Karpas-422 (cell line): ENCODE measurements at regions not wholly inside any gene's neighbourhood (a gene's known extent, or its start where the extent isn't known, plus 50 kb on each side); places are given as distances from the start of the nearest gene placed in this dataset.

ENCODE experiments used
- DNase-seq: peaks from one replicate; pipeline ENCODE4 v3.0.0-alpha.2; 2015
- H2AFZ ChIP-seq: fragments of 200-600 bp; sonication (generic); 2 replicates; pipeline ENCODE4 v1.6.1; 2014; ENCODE audit warnings: antibody characterized with exemption, low read length, mixed read lengths
- H3K27ac ChIP-seq: fragments of 200-600 bp; sonication (generic); 2 replicates; pipeline ENCODE4 v1.5.1; 2014; ENCODE audit warnings: mild to moderate bottlenecking, low read length, moderate library complexity
- H3K27me3 ChIP-seq: fragments of 200-600 bp; sonication (generic); 2 replicates; pipeline ENCODE4 v1.6.1; 2014; ENCODE audit warnings: low read length, mixed read lengths
- H3K36me3 ChIP-seq: fragments of 200-600 bp; sonication (generic); 2 replicates; pipeline ENCODE4 v1.6.1; 2014; ENCODE audit warnings: low read length, mixed read lengths; ENCODE audit not compliant: insufficient read depth
- H3K4me1 ChIP-seq: fragments of 200-600 bp; sonication (generic); 2 replicates; pipeline ENCODE4 v1.6.1; 2014; ENCODE audit warnings: mild to moderate bottlenecking, low read length, mixed read lengths
- H3K4me2 ChIP-seq: fragments of 200-600 bp; sonication (generic); 2 replicates; pipeline ENCODE4 v1.6.1; 2014; ENCODE audit warnings: low read length, low read depth, mild to moderate bottlenecking; ENCODE audit not compliant: poor library complexity, severe bottlenecking
- H3K4me3 ChIP-seq: fragments of 200-600 bp; sonication (generic); 2 replicates; pipeline ENCODE4 v1.5.1; 2014; ENCODE audit warnings: mild to moderate bottlenecking, antibody characterized with exemption, low read length, mixed read lengths
- H3K79me2 ChIP-seq: fragments of 200-600 bp; sonication (generic); 2 replicates; pipeline ENCODE4 v1.6.1; 2014; ENCODE audit warnings: mild to moderate bottlenecking, low read length, mixed read lengths
- H3K9ac ChIP-seq: fragments of 200-600 bp; sonication (generic); 2 replicates; pipeline ENCODE4 v1.6.0; 2014; ENCODE audit warnings: low read length
- H3K9me2 ChIP-seq: fragments of 200-600 bp; sonication (generic), shearing (Covaris generic); replicated peaks from 2 replicates; pipeline ENCODE4 v1.6.0; 2014; ENCODE audit warnings: mild to moderate bottlenecking, low read length, moderate library complexity; ENCODE audit not compliant: insufficient read depth
- H3K9me3 ChIP-seq: fragments of 300-700, 200-600 bp; sonication (generic); 2 replicates; pipeline ENCODE4 v1.6.1; 2014; ENCODE audit warnings: low read length, mixed read lengths
- H4K20me1 ChIP-seq: fragments of 200-600 bp; sonication (generic); 2 replicates; pipeline ENCODE4 v1.6.1; 2014; ENCODE audit warnings: mild to moderate bottlenecking, antibody characterized with exemption, low read length, low read depth; ENCODE audit not compliant: insufficient read depth

DNA sequence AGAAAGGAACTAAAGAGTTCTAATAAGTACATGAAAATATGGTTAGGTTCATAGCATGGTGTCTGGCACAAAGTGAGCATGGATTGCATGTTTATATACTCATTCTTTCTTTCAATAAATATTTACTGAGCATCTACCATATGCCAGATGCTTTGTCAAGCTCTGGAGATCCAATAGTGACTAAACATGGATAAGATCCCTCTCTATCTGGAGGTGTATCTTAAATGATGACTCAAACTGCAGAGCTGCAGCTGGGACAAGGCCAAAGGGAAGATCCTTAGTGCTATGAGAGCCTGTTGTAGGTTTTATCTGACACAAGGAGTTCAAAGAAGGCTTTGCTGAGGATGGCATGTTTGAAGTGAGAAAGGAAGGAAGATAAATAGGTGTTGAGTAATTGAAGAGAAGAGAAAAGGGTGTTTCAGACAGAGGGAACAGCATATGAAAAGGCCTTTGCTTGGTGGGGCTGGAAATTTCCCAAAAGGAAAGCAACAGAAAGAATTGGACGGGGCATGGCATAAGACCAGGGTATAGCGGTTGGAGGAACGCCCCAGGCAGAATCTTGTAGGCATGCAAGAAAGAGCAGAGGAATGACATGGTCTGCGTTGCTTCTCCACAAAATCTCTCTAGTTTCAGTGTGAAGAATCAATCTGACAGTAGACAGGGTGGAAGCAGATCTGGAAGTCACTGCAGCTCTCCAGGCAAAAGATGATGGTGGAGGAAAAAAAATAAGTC is 239.9 kb upstream of the LRTM1 start:
- Histone ChIP-seq H3K4me3 (no peak overlapping the region), H3K79me2 (no peaks in the 10 kb centered on the region), H3K27ac (no peak overlapping the region), H3K9ac (no peak overlapping the region), H4K20me1 (no peaks in the 10 kb centered on the region), H3K27me3 (0 out of 2 replicates have a peak, but pooled peaks cover 2% of the 10 kb centered on the region), H3K36me3 (no peaks in the 10 kb centered on the region), H3K4me1 (no peaks in the 10 kb centered on the region), H3K9me2 (no peaks in the 10 kb centered on the region), H2AFZ (no peak overlapping the region), H3K4me2 (no peak overlapping the region), H3K9me3 (no peaks in the 10 kb centered on the region)
- no peak for DNase-seq

DNA sequence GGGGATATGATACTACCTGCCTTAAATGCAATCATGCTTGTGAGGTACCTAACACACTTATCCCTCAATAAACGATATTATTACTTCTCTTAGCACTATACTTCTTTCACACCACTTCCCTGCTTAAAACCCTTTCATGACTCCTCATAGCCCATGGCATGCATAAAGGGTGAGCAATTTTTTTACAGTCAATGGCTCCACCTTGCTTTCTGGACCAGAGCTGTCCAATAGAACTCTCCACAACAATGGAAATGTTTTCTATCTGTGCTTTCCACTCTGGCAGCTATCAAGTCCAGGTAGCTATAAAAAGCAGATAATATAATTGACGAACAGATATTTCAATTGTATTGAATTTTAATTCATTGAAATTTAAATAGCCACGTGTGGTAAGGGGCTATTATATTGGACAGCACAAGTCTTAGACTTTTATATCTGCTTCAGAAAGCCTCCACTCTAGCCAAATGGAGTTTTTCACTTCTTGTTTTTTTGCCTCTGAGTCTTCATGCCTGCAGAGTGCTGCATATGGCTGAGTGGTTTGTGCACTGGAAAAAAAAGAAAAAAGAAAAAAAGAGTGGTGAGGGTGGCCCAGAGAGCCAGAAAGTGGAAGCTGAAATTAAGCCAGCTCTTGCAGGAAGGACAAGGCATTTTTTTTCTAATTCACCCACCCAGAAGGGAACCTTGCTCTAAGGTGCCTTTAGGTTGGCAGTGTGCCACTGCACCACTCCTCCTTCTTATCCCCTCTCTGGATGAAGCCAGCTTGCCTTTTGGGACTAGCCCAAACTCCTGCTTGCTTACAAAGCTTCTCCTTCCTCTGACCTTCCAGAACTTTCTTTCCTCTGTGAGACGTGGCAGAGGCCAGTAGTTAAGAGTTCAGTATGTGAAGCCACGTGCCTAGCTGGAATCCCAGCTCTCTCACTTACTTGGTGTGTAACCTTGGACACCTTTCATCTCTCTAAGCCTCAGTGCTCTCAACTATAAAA is 239.0 kb upstream of the LRTM1 start:
- no peak overlapping the region for H3K4me2 ChIP-seq
- DNase-seq = no peak
- H3K79me2 ChIP-seq = no peaks in the 10 kb centered on the region
- H3K4me3 ChIP-seq = no peak overlapping the region
- H3K9ac ChIP-seq = no peak overlapping the region
- H3K9me2 ChIP-seq = no peaks in the 10 kb centered on the region
- H3K36me3 ChIP-seq = no peaks in the 10 kb centered on the region
- H3K27me3 ChIP-seq = no peaks in the 10 kb centered on the region
- H2AFZ ChIP-seq = no peak overlapping the region
- no peaks in the 10 kb centered on the region for H4K20me1 ChIP-seq
- no peaks in the 10 kb centered on the region for H3K9me3 ChIP-seq
- H3K27ac ChIP-seq = no peak overlapping the region
- no peaks in the 10 kb centered on the region for H3K4me1 ChIP-seq

DNA sequence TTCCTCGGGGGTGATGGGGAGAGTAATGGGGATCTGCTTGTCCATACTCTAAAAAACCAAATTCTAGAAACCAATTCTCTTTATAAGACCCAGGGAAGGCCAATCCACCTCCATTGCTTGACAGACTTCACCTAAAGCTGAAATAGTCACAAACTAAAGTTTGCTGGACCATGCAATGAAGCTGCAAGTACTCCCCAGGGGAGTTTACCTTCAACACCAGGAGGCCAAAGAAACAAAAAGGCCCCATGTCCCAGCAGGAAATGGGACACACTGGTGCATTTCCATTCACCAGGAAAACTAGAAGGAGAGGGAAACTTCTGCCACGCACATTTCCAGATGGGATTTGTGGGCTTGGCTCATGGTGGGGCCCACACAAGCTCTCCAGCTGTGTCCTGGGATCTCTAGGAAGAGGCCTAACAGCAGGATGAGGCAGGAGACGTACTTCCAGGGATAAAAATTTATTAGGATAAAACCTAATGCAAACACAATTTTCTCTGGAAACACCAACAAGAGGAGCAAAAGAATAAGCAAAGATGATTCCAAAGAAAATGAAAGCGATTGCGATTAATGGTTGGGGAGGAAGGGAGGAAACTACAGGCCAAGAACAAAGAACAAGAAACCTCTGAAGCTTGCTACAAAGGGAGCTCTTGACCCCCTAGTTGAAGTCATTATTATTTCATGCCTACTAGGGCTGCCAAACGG is 238.0 kb upstream of the LRTM1 start:
- Histone ChIP-seq H3K79me2 (no peaks in the 10 kb centered on the region), H4K20me1 (no peaks in the 10 kb centered on the region), H3K4me2 (no peak overlapping the region), H3K9ac (no peak overlapping the region), H3K4me3 (no peak overlapping the region), H3K9me2 (no peaks in the 10 kb centered on the region), H2AFZ (no peak overlapping the region), H3K36me3 (no peaks in the 10 kb centered on the region), H3K4me1 (no peaks in the 10 kb centered on the region), H3K27ac (no peak overlapping the region), H3K27me3 (no peaks in the 10 kb centered on the region), H3K9me3 (no peaks in the 10 kb centered on the region)
- DNase-seq = no peak

- peaks cover 3% of the 10 kb centered on the region for H3K4me1 ChIP-seq
- no peaks in the 10 kb centered on the region for H3K9me3 ChIP-seq
Measured at GRCh38 chr3:55165278-55165677, 237.4 kb upstream of the LRTM1 start.

GRCh38 chr3:55164876-55165275 is 237.0 kb upstream of the LRTM1 start:
- Histone ChIP-seq H3K4me1 (peaks cover 7% of the 10 kb centered on the region), H3K79me2 (no peaks in the 10 kb centered on the region), H3K36me3 (no peaks in the 10 kb centered on the region), H3K9ac (no peak overlapping the region), H3K27me3 (no peaks in the 10 kb centered on the region), H3K4me3 (no peak overlapping the region), H2AFZ (no peak overlapping the region), H3K27ac (no peak overlapping the region), H4K20me1 (no peaks in the 10 kb centered on the region), H3K4me2 (no peak overlapping the region), H3K9me2 (no peaks in the 10 kb centered on the region), H3K9me3 (no peaks in the 10 kb centered on the region)
- DNase-seq = no peak

More at GRCh38 chr3:55165278-55165677, 237.4 kb upstream of the LRTM1 start:
- no peak for DNase-seq
- no peaks in the 10 kb centered on the region for H3K27me3 ChIP-seq
- H3K9me2 ChIP-seq = no peaks in the 10 kb centered on the region
- no peak overlapping the region for H2AFZ ChIP-seq
- H3K9ac ChIP-seq = no peak overlapping the region
- no peak overlapping the region for H3K4me3 ChIP-seq
- H3K36me3 ChIP-seq = no peaks in the 10 kb centered on the region
- no peak overlapping the region for H3K4me2 ChIP-seq
- no peaks in the 10 kb centered on the region for H4K20me1 ChIP-seq
- H3K27ac ChIP-seq = no peak overlapping the region
- no peaks in the 10 kb centered on the region for H3K79me2 ChIP-seq

DNA sequence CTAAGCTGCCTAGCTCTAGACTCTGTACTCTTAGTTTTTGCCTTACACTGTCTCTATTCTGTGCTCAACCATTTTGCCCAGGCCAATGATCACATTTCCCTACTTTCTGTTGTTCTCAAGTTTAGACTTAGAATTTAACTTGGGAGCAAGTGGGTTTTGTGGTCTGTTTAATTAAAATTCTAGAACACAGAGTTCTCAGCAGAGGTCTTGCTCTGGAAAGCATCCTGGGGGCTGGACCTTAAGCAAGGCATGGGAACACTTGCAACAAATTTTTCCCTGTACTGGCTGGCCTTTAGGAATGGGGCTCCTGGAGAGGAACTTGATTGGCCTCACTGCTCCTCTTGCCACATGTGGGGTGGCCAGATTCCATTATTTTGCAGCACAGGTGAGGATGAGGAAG is 236.3 kb upstream of the LRTM1 start:
- Histone ChIP-seq H3K36me3 (no peaks in the 10 kb centered on the region), H4K20me1 (no peaks in the 10 kb centered on the region), H2AFZ (no peak overlapping the region), H3K9ac (no peak overlapping the region), H3K27ac (no peak overlapping the region), H3K9me3 (no peaks in the 10 kb centered on the region), H3K27me3 (no peaks in the 10 kb centered on the region), H3K9me2 (no peaks in the 10 kb centered on the region), H3K4me3 (no peak overlapping the region), H3K4me1 (peaks cover 7% of the 10 kb centered on the region), H3K79me2 (no peaks in the 10 kb centered on the region), H3K4me2 (no peak overlapping the region)
- no peak for DNase-seq

- peaks cover 7% of the 10 kb centered on the region for H3K4me1 ChIP-seq
- DNase-seq = no peak
- H3K27me3 ChIP-seq = no peaks in the 10 kb centered on the region
- no peaks in the 10 kb centered on the region for H3K9me2 ChIP-seq
- no peaks in the 10 kb centered on the region for H3K9me3 ChIP-seq
- no peak overlapping the region for H3K9ac ChIP-seq
- H3K27ac ChIP-seq = no peak overlapping the region
- H3K4me3 ChIP-seq = no peak overlapping the region
- no peaks in the 10 kb centered on the region for H3K36me3 ChIP-seq
- no peaks in the 10 kb centered on the region for H3K79me2 ChIP-seq
- H3K4me2 ChIP-seq = no peak overlapping the region
- no peak overlapping the region for H2AFZ ChIP-seq
- H4K20me1 ChIP-seq = no peaks in the 10 kb centered on the region
Measured at GRCh38 chr3:55163421-55163820, 235.6 kb upstream of the LRTM1 start.
